PFSK-1 (cell line): ENCODE measurements at regions not wholly inside any gene's neighbourhood (a gene's known extent, or its start where the extent isn't known, plus 50 kb on each side); places are given as distances from the start of the nearest gene placed in this dataset.

Source experiments
- POLR2AphosphoS5 ChIP-seq: IDR thresholded peaks from 2 replicates; pipeline ENCODE4 v1.6.1; 2012; ENCODE audit warnings: low read depth, mild to moderate bottlenecking, control low read depth, low read length, moderate library complexity
- SIN3A ChIP-seq: IDR thresholded peaks from 2 replicates; pipeline ENCODE4 v1.6.1; 2012; ENCODE audit warnings: mild to moderate bottlenecking, low read length, moderate library complexity, borderline replicate concordance; ENCODE audit not compliant: insufficient read depth

- TF ChIP-seq POLR2AphosphoS5 (no peak), SIN3A (no peak)
Measured at GRCh38 chr11:43164831-43165230, 147.0 kb upstream of the API5 start.
